Fibroblast of mammary gland (primary cell): ENCODE measurements at regions not wholly inside any gene's neighbourhood (a gene's known extent, or its start where the extent isn't known, plus 50 kb on each side); places are given as distances from the start of the nearest gene placed in this dataset.

Experiments used
- DNase-seq: peaks from one replicate; pipeline ENCODE4 v3.0.0-alpha.2; 2010; ENCODE audit warnings: low read depth
- H3K4me3 ChIP-seq: 2 replicates; pipeline ENCODE4 v1.5.1; 2011; ENCODE audit warnings: low read depth, mild to moderate bottlenecking, low read length, moderate library complexity; ENCODE audit not compliant: control insufficient read depth
- CTCF ChIP-seq: conservative IDR thresholded peaks from 2 replicates; pipeline ENCODE4 v1.5.1; 2011; ENCODE audit warnings: low read depth, low read length, inconsistent platforms; ENCODE audit not compliant: control insufficient read depth, insufficient read depth

- no peak overlapping the region for H3K4me3 ChIP-seq
- no peak for TF ChIP-seq CTCF
- DNase-seq: no peak
Measured at GRCh38 chr11:130655300-130655699, 206.9 kb downstream of the ADAMTS15 start.

- peak; percentile 24 for TF ChIP-seq CTCF
- H3K4me3 ChIP-seq: no peak overlapping the region
- peak; percentile 71 for DNase-seq
Measured at GRCh38 chr11:130666781-130667251, 218.4 kb downstream of the ADAMTS15 start.

DNA sequence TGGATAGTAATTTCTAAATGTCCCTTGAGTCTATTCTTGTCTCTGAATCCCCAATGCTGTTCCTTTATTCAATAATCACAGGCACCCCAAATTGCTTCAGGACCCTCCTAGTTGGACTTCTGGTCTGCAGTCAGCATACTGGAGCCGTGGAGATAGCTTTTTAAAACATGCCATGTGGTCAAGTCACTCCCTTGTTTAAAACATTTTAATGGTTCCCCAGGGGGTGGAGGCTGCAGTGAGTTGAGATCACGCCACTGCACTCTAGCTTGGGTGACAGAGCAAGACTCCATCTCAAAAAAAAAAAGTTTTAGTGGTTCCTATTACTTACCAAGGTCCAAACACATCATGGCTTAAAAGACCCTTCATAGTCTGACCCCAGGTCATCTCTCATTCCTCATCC lies 220.3 kb downstream of the ADAMTS15 start:
- no peak for DNase-seq
- TF ChIP-seq CTCF: no peak
- no peak overlapping the region for H3K4me3 ChIP-seq

DNA sequence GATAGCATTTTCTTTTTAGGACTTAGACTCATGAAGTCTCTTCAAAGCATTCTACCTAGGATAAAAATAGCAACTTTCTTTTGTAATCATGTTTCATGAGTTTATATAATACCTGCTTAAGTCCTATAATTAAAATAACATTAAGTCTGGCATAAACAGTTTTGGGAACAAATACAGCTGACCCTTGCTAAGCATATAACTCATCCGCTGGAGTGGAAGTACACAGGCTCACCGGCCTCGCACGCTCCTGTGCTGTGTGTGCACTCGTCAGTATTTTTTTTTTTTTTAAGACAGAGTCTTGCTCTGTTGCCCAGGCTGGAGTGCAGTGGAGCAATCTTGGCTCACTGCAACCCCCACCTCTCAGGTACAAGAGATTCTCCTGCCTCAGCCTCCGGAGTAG lies 221.8 kb downstream of the ADAMTS15 start:
- TF ChIP-seq CTCF: no peak
- no peak overlapping the region for H3K4me3 ChIP-seq
- DNase-seq: no peak

DNA sequence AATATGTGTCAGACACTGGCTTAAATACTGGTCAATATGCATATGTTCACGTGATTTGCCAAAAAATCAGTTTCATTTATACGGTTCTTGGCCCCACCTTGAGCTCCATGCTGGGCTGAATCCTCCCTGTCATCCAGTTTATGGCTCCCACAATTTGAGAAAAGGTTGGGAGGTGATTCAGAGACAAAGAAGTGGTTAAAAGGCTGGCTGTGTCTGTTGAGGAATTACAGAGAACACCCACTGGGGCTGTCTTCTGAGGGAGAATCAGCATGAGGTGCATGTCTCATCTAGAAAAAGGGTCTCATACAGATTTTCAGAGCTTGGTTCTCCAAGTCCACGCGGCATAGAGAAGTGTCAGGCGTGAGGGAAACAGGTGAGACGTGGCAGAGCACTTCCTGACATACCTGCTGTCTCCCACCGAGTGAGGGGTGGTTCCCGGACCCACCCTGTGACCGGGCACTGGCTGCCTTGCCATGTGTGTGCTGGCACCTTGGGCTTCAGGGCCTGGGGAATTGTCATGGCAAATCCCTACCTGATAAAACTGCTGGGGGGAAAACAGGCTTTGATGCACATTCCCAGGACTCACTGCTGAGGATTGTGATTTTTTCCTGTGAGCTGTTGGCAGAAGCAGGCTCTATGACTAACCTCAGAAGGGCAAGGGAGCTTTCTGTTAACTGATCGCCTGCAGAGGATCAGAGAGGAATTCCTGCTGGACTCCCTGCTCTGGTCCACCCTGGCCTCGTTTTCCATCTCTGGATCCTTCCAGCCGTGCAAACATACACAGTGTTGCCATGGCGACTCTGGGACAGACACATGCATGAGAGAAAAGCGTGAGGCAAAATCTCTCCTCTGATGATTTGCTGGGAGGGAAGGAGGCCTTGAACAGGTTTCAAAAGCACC lies 223.6 kb downstream of the ADAMTS15 start:
- no peak for TF ChIP-seq CTCF
- H3K4me3 ChIP-seq: no peak overlapping the region
- peak; percentile 89 for DNase-seq

GRCh38 chr11:130672911-130673310 lies 224.5 kb downstream of the ADAMTS15 start:
- no peak overlapping the region for H3K4me3 ChIP-seq
- TF ChIP-seq CTCF: no peak
- no peak for DNase-seq
